Smooth muscle cell (in vitro differentiated cells): ENCODE measurements at regions not wholly inside any gene's neighbourhood (a gene's known extent, or its start where the extent isn't known, plus 50 kb on each side); places are given as distances from the start of the nearest gene placed in this dataset.

Experiments used
- DNase-seq: peaks from one replicate; lab custom pipeline; 2025; ENCODE audit not compliant: unreplicated experiment; lab: John Stamatoyannopoulos, UW
- H2AFZ ChIP-seq: fragments of 200-600 bp; sonication (generic); 2 replicates; pipeline ENCODE4 v1.6.0; 2016; ENCODE audit warnings: antibody characterized with exemption, low read depth, mild to moderate bottlenecking
- H3F3A ChIP-seq: fragments of 200-600 bp; sonication (generic); 2 replicates; pipeline ENCODE4 v1.6.0; 2017; ENCODE audit warnings: antibody characterized with exemption, low read depth
- H3K27ac ChIP-seq: fragments of 200-600 bp; sonication (generic); 2 replicates; pipeline ENCODE4 v1.5.1; 2016; ENCODE audit warnings: low read depth, mild to moderate bottlenecking
- H3K27me3 ChIP-seq: fragments of 200-600 bp; sonication (generic); 2 replicates; pipeline ENCODE4 v1.6.1; 2016; ENCODE audit warnings: low read depth, mild to moderate bottlenecking
- H3K36me3 ChIP-seq: fragments of 200-600 bp; sonication (generic); 2 replicates; pipeline ENCODE4 v1.5.1; 2016; ENCODE audit warnings: low read depth
- H3K4me1 ChIP-seq: fragments of 200-600 bp; sonication (generic); 2 replicates; pipeline ENCODE4 v1.5.1; 2016; ENCODE audit warnings: low read depth
- H3K4me2 ChIP-seq: fragments of 200-600 bp; sonication (generic); 2 replicates; pipeline ENCODE4 v1.6.0; 2016; ENCODE audit warnings: mild to moderate bottlenecking
- H3K4me3 ChIP-seq: fragments of 200-600 bp; sonication (generic); 2 replicates; pipeline ENCODE4 v1.5.1; 2016; ENCODE audit warnings: mild to moderate bottlenecking
- H3K79me2 ChIP-seq: fragments of 200-600 bp; sonication (generic); 2 replicates; pipeline ENCODE4 v1.6.0; 2016; ENCODE audit warnings: low read depth, mild to moderate bottlenecking
- H3K9ac ChIP-seq: fragments of 200-600 bp; sonication (generic); 2 replicates; pipeline ENCODE4 v1.6.0; 2016; ENCODE audit warnings: low read depth
- H3K9me3 ChIP-seq: fragments of 200-600 bp; sonication (generic); replicated peaks from 2 replicates; pipeline ENCODE4 v1.5.1; 2016; ENCODE audit warnings: low read depth
- H4K20me1 ChIP-seq: fragments of 200-600 bp; sonication (generic); 2 replicates; pipeline ENCODE4 v1.6.0; 2016; ENCODE audit warnings: low read depth
- WGBS: methylation state at CpG from one replicate; pipeline ENCODE4 v1.1.7; 2016; ENCODE audit warnings: low lambda C conversion rate; 5-methylcytosine and 5-hydroxymethylcytosine counted together
- TF ChIP-seq, protein P1 (sequence below): fragments of 200-600 bp; sonication (generic); IDR thresholded peaks from 2 replicates; pipeline ENCODE4 v1.5.1; 2017; ENCODE audit warnings: borderline replicate concordance, mild to moderate bottlenecking, antibody characterized with exemption; ENCODE audit not compliant: insufficient read depth, poor library complexity, severe bottlenecking

DNA sequence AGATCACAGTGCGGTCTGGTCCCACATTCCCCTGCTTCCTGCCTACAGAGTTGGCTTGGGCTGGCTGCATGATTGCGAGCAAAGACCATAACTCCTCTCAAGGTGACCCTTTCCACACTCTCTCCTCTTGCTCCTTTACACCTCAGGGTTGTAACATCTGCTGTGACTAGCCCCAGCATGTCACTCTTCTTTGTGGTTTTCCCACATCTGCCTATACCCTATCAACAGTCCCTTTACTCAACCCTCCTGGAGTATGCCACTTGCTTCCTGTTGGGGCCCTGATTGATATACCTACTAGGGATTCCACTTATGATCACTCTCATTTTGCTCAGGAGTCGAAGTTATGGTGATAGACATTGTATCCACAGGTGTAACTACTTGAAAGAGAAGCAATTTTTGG, 58.9 kb upstream of the SGK1 start:
- H4K20me1 ChIP-seq, result no peaks in the 10 kb centered on the region
- H3K79me2 ChIP-seq, result no peaks in the 10 kb centered on the region
- no peak overlapping the region for H3K4me3 ChIP-seq
- H3K4me1 ChIP-seq, result no peaks in the 10 kb centered on the region
- no peak overlapping the region for H3K9ac ChIP-seq
- TF ChIP-seq, protein P1, sequence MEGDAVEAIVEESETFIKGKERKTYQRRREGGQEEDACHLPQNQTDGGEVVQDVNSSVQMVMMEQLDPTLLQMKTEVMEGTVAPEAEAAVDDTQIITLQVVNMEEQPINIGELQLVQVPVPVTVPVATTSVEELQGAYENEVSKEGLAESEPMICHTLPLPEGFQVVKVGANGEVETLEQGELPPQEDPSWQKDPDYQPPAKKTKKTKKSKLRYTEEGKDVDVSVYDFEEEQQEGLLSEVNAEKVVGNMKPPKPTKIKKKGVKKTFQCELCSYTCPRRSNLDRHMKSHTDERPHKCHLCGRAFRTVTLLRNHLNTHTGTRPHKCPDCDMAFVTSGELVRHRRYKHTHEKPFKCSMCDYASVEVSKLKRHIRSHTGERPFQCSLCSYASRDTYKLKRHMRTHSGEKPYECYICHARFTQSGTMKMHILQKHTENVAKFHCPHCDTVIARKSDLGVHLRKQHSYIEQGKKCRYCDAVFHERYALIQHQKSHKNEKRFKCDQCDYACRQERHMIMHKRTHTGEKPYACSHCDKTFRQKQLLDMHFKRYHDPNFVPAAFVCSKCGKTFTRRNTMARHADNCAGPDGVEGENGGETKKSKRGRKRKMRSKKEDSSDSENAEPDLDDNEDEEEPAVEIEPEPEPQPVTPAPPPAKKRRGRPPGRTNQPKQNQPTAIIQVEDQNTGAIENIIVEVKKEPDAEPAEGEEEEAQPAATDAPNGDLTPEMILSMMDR, result no peak
- WGBS, result 90% methylated on average over 3 of the region's 3 CpGs
- no peaks in the 10 kb centered on the region for H3K9me3 ChIP-seq
- H3K4me2 ChIP-seq, result no peak overlapping the region
- no peaks in the 10 kb centered on the region for H3K36me3 ChIP-seq
- DNase-seq, result no peak
- H3K27me3 ChIP-seq, result no peaks in the 10 kb centered on the region
- no peak overlapping the region for H3K27ac ChIP-seq
- no peaks in the 10 kb centered on the region for H3F3A ChIP-seq
- H2AFZ ChIP-seq, result no peak overlapping the region

DNA sequence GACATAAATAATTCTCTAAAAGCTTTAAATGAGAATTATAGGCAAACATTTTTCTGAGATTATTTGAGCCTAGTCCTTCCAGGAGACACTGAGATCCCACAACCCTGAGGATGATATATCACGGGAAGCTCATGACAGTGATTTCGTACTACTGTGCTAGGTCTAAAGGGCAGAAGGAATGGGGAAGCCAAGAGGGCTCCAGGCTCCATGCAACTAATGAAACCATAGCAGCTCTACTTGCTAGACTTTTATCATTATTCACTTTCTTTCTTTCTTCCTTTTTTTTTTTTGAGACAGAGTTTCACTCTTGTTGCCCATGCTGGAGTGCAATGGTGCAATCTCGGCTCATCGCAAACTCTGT, 57.3 kb upstream of the SGK1 start:
- Histone ChIP-seq H3K9ac (no peak overlapping the region), H3K4me3 (no peak overlapping the region), H2AFZ (no peak overlapping the region), H3F3A (no peaks in the 10 kb centered on the region), H3K9me3 (no peaks in the 10 kb centered on the region), H3K4me1 (no peaks in the 10 kb centered on the region), H4K20me1 (no peaks in the 10 kb centered on the region), H3K27me3 (no peaks in the 10 kb centered on the region), H3K79me2 (no peaks in the 10 kb centered on the region), H3K27ac (no peak overlapping the region), H3K36me3 (no peaks in the 10 kb centered on the region), H3K4me2 (no peak overlapping the region)
- no peak for DNase-seq
- WGBS, result 98% methylated on average over 4 of the region's 4 CpGs
- TF ChIP-seq, protein P1, result no peak

DNA sequence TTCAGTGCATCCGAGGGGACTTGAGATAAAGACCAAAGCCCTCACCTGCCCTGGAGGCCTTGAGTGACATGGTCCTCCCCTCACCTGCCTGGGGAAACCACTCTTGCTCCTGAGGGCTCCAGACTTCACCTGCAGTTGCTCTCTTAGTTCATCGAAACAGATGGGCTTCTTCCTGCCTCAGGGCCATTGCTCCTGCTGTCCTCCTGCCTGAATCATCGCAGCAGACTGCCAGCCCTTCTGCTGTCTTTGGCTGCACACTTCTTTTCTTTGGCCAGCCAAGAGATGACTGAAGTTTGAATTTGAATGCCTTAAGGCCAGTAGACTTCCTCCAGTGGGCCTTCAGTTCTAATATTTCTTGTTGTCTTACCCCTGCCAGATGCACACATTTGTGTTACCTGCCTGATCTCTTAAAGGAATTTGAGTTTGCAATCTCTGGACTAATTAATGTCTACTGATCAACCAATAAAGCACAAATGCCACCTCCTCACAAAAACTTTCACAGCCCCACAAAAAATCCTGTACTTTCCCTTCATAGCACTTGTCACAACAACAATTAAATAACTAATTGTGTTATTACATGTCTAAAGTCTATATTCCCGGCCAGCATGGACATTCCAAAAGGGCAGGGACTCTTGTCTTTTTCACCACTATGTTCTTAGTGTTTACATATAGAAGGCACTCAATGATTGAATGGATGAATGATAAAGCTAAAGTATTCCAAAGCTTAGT, 56.7 kb upstream of the SGK1 start:
- Histone ChIP-seq H3K27me3 (no peaks in the 10 kb centered on the region), H4K20me1 (no peaks in the 10 kb centered on the region), H3K9me3 (no peaks in the 10 kb centered on the region), H3K79me2 (no peaks in the 10 kb centered on the region), H3F3A (no peaks in the 10 kb centered on the region), H3K27ac (no peak overlapping the region), H2AFZ (no peak overlapping the region), H3K36me3 (no peaks in the 10 kb centered on the region), H3K4me3 (no peak overlapping the region), H3K9ac (no peak overlapping the region), H3K4me1 (no peaks in the 10 kb centered on the region), H3K4me2 (no peak overlapping the region)
- 78% methylated on average over 4 of the region's 4 CpGs for WGBS
- DNase-seq, result no peak
- TF ChIP-seq, protein P1, result no peak

DNA sequence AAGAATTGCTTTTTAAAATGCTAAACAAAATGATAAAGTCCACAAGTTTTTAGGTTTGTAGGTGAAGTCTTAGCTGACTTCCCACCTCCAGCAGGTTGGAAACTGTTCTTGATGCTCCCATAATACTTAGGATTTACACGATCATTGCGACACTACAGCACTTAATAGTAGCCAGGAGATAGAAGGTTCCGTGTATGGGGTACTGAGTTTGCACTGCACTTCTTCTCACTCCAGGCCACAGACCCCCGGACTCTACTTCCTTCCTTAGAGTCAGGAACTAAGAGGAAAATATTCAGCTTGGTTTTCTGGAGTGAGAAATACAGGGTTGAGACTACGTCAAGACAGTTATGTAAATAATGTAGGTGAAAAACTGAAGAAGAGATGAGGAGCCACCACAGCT, 56.1 kb upstream of the SGK1 start:
- TF ChIP-seq, protein P1, result no peak
- H3K4me3 ChIP-seq, result no peak overlapping the region
- no peaks in the 10 kb centered on the region for H3K27me3 ChIP-seq
- H3K4me2 ChIP-seq, result peak overlapping the region; percentile 20
- WGBS, result 89% methylated on average over 5 of the region's 5 CpGs
- H3K9me3 ChIP-seq, result no peaks in the 10 kb centered on the region
- no peaks in the 10 kb centered on the region for H3K36me3 ChIP-seq
- no peak overlapping the region for H2AFZ ChIP-seq
- no peaks in the 10 kb centered on the region for H3K4me1 ChIP-seq
- DNase-seq, result no peak
- H3K79me2 ChIP-seq, result no peaks in the 10 kb centered on the region
- no peak overlapping the region for H3K9ac ChIP-seq
- no peaks in the 10 kb centered on the region for H4K20me1 ChIP-seq
- no peaks in the 10 kb centered on the region for H3F3A ChIP-seq
- peak overlapping the region; percentile 46 for H3K27ac ChIP-seq
